ENCODE measurements at regions not wholly inside any gene's neighbourhood (a gene's known extent, or its start where the extent isn't known, plus 50 kb on each side); places are given as distances from the start of the nearest gene placed in this dataset.

GRCh38 chr10:131742500-131742951 lies 158.3 kb upstream of the PPP2R2D start:
- FAIRE-seq, result no peak
- no TSS peak for BruUV-seq (replicated peaks)
- peaks cover 12% of the 10 kb centered on the region for H3K4me1 ChIP-seq (ENCODE audit: control insufficient read depth, insufficient read depth, low read length)
- intact Hi-C loops (cut with micrococcal nuclease; ENCODE audit: unreplicated experiment), result no loop called here
- no peak overlapping the region for H3K4me3 ChIP-seq
- ChIA-PET SMC1A (ENCODE audit: uncharacterized antibody, unreplicated experiment) (interaction anchor here (1.5 to 1.9 kb wide), 2 partner anchors 13 to 43 kb away, joined by 4 to 5 read pairs; no protein-coding TSS in a partner anchor), POLR2A (no interaction called here), CTCF (no interaction called here), RAD21 (ENCODE audit: unreplicated experiment) (interaction anchor here (0.8 kb wide), 1 partner anchor 11 kb away, joined by 3 read pairs; no protein-coding TSS in a partner anchor)
- no peak overlapping the region for H3K4me2 ChIP-seq (ENCODE audit: control insufficient read depth, insufficient read depth)
- no peaks in the 10 kb centered on the region for H3K36me3 ChIP-seq (ENCODE audit: control insufficient read depth in 2 of 2, insufficient read depth in 2 of 2, low read length in 1 of 2)
- no peaks in the 10 kb centered on the region for H3K79me2 ChIP-seq (ENCODE audit: control insufficient read depth, insufficient read depth, low read length)
- DNase-seq (ENCODE audit: low read depth, low spot score), result no peak
- H3K27me3 ChIP-seq (replicated peaks in 1 of 2; ENCODE audit: control insufficient read depth in 2 of 2, insufficient read depth in 2 of 2, low read length in 1 of 2), result no peaks in the 10 kb centered on the region
- no peak for ATAC-seq
- TF ChIP-seq NRF1 (conservative IDR thresholded peaks at IDR 0.05; ENCODE audit: low read depth, low read length), result no peak
- no peak for TF ChIP-seq GATAD2B (conservative IDR thresholded peaks at IDR 0.05; ENCODE audit: low read depth)
- no peak for TF ChIP-seq CUX1 (IDR thresholded peaks at IDR 0.05; ENCODE audit: insufficient replicate concordance, low read depth, low read length)
- TF ChIP-seq HSF1 (IDR thresholded peaks at IDR 0.05; ENCODE audit: low read depth, low read length), result no peak
- no peak overlapping the region for H3K9ac ChIP-seq (ENCODE audit: control insufficient read depth, insufficient read depth, low read length)
- no peak overlapping the region for H2AFZ ChIP-seq (ENCODE audit: control insufficient read depth, low read depth, low read length)
- no peaks in the 10 kb centered on the region for H4K20me1 ChIP-seq (ENCODE audit: control insufficient read depth, insufficient read depth)
- in situ Hi-C loops (cut with MboI), result no loop called here
- H3K27ac ChIP-seq (ENCODE audit: control insufficient read depth, insufficient read depth), result no peak overlapping the region
- 43% methylated on average over 17 of the region's 17 CpGs for WGBS (ENCODE audit: insufficient coverage, insufficient replicate concordance, low lambda C conversion rate, missing lambda C conversion rate)
- H3K9me3 ChIP-seq (replicated peaks; ENCODE audit: control insufficient read depth, insufficient read depth, low read length), result no peaks in the 10 kb centered on the region; the same call in 2 of the 3 replicates
